Umbilical cord (tissue), 1 donor: ENCODE measurements at regions not wholly inside any gene's neighbourhood (a gene's known extent, or its start where the extent isn't known, plus 50 kb on each side); places are given as distances from the start of the nearest gene placed in this dataset.
"Not testable (repeated sequence)": the region's sequence is repeated elsewhere in the genome, so short reads cannot be mapped to it uniquely, and the experiment has no call there.

Experiments
- DNase-seq: peaks from one replicate; pipeline ENCODE4 v3.0.0-alpha.2; 2015; ENCODE audit warnings: low spot score

DNA sequence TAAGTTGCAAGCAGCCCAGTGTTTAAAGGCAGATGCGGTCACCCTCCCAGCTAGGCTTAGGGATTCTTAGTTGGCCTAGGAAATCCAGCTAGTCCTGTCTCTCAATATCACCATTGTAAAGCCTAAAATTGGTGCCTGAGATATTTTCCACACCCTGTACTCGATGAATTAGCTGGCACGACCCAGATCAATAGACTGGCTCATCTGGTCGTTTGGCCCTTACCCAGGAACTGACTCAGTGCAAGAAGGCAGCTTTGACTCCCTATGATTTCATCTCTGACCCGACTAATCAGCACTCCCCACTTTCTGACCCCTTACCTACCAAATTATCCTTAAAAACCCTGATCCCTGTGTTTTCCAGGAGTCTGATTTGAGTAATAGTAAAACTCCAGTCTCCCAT is 384.9 kb upstream of the SLC7A11 start:
- DNase-seq: no peak

DNA sequence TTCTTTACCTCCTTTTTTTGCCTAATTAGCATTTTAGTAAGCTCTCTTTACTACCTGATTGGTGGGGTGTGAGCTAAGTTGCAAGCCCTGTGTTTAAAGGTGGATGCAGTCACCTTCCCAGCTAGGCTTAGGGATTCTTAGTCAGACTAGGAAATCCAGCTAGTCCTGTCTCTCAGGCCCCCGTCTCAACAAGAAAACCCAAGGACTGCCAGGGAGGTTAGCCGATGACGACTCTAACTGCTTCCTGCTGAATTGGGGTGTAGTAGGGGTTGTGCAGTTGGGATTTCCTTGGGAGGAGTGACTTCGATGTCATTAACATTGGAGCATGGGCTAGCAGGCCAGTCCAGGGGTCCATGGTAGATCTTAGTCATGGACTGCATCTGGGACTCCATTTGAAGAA is 380.2 kb upstream of the SLC7A11 start:
- DNase-seq: not testable (repeated sequence)

DNA sequence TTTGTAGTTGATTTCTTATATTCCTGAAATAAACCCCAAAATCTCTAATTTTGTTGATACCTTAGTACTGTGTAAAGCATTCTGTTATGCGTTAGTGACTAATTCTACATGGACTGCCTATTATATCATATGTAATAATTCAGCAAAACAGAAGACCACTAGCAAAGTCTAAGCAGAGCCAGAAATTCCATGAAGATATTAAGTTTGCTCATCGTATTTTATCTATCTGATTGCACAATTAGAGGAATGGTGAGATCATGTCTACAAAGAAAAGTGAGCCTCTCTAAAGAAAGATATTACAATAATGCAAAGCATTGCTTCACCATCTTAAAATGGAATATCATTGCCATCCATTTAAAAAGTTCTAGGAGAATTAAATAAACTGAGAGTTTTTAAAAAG is 374.6 kb upstream of the SLC7A11 start:
- DNase-seq: peak; percentile 72

DNA sequence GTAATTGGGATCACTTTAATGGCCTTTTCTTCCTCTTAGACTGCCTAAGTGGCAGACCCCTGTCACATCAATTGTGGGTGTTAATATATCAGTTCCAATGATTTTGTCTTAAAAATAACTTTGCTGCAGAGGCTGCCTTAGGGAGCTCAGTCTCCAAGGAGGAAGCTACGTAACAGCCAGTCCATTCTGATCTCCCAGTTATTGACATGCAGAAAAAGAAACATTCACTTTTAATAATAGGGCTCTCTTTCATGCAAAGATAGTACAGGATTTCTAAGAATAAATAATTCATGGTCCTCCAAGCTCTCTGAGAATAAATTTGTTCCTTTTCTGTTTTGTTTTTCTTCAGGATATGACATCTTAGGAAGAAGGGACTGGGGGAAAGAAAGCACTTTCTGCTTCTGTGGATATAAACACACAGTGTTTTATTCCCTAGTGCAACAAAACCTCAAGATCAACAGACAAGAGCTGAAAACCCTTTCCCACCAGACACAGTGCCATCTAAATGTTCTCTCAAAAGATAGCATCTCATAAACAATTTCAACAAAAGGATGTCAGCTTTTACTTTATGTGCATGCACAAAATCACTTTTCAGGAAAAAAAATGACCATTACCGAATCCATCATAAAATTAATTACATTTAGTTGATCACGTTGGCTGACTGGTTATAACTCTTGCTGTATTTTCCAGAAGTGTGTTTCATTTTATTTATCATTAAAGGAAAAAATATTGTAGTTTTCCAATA is 372.4 kb upstream of the SLC7A11 start:
- no peak for DNase-seq

DNA sequence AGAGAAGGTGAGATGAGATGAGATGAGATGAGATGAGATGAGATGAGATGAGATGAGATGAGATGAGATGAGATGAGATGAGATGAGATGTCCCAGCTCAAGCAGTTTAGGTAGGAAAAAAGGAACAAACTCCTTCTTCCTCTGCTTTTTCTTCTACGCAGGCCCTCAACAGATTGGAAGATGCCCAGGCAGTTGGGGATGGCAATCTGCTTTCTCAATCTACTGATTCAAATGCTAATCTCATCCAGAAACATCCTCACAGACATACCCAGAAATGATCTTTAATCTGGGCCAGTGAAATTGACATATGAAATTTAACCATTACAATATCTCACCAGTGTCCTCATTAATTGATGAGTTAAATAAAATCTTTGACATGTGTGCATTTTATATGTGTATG is 370.3 kb upstream of the SLC7A11 start:
- DNase-seq: no peak

DNA sequence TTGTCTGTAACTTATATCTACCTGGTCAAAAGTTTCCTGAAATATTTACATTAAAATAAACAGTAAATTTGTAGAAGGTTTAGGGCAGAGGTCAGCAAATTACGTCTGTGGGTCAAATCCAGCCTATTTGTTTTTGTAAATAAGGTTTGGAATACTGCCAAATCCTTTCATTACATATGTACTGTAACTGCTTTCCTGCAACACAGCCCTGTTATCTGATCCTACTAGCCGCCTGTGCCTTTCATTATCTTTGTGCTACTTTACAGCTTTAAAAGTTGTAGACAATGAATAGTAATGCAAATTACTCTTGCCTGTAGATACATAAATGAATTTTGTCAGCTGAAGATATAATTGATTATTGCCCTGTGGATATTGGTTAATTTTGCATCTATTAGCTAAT is 369.6 kb upstream of the SLC7A11 start:
- DNase-seq: peak; percentile 9

DNA sequence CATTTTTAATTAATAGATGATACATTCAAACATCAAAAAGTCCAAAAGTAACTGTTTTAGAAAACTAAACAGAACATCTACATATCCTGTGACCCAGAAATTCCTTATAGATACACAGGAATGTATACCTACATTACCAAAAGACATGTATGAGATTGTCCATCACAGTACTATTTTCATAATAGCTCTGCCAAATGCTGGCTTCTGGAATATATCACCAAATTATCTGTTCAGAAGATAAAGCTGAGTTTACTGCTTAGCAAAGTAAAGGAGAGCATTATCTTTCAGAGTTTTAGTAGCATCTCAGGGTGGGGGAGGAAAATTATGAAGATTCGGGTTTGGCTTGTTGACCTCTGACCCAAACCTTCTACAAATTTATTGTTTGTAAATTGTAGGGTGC is 368.9 kb upstream of the SLC7A11 start:
- peak; percentile 59 for DNase-seq

DNA sequence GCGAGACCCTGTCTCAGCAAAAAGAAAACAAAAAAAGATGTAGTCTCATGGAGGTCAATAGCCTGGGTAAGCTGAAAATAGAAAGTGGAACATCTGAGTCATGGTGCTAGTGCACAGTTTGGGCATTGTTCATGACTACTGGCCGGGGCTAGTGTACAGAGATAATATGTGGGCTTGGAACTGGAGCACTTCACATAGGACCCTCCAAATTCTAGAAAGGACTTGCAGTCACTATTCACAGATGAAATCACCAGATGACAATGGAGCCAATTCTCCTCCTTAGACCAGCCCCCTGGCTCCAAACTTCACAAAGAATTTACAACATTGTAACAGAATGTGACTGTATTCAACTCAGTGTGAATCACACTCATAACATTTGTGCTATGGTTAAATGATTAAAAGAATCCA is 367.8 kb upstream of the SLC7A11 start:
- DNase-seq: peak; percentile 4

DNA sequence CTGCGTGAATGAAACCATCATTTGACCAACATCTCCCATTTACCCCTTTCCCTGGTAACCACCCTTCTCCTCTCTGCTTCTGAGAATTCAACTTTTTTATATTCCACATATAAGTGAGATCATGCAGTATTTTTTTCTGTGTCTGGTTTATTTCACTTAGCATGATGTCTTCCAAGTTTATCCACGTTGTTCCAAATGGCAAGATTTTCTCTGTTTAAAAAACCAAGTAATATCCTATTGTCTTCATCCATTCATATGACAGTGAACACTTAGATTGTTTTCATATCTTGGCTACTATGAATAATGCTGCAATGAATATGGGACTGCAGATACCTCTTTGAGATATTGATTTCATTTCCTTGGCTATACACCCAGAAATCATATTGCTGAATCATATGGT is 362.4 kb upstream of the SLC7A11 start:
- DNase-seq: no peak

DNA sequence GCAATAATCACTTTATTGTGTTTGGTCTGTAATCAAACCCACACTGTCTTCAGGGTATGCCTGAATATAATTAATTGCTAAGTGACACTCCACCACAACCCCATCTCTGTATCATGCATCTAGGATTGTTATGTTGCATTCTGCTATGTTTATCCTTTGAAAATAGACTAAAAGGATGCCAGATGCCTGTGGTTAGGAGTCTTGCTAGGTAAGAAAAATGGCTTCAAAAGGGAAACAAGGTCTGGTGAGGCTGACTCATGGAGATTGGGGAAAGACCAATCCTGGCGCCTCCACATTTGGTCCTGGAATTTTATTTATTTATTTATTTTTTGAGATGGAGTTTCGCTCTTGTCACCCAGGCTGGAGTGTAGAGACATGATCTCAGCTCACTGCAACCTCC is 360.5 kb upstream of the SLC7A11 start:
- DNase-seq: no peak

DNA sequence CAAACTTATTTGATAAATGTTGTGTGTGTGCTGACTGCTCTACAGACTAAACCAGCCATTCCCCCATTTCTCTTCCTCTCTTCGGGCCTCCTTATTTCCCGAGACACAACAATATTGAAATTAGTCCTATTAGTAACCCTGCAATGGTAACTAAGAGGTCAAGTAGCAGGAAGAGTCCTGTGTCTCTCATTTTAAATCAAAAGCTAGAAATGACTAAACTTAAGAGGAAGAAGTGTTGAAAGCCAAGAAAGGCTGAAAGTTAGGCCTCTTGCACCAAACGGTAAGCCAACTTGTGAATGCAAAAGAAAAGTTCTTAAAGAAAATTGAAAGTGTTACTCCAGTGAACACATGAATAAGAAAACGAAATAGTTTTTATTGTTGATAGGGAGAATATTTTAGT is 357.8 kb upstream of the SLC7A11 start:
- no peak for DNase-seq

DNA sequence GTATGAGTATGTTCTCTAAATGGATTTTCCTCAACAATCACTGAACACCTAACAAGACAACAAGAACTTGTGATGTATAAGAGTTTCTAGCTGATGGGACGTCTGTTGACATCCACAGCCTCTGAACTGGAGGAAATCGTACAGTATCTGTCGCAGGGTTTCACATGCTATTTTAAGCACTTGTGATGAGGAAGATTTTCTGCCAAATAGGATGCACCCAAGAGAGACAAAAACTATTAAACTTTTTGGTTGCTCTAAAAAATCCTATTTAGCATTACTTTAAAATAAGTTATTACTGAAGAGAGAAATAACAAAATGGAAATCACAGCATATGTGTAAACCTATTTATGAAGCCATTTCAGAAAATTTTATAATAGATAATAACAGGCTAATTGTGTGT is 356.1 kb upstream of the SLC7A11 start:
- no peak for DNase-seq

DNA sequence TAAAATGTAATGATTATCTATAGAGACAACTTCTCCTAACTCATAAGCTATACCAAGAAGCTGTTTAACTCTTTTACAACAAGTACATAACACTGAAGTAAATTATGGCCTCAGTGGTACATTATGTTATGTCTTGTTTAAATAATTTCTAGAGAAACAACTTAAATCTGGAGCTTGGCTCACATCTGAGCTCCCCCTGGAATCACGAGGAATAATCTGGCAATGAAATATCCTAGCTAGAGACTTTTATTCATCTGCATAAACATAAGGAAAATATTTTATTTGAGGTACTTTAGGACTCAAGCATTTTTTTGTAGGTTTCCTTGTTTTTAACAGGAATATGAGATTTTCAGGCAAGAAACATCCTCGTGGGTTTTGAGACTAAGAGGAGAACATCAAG is 354.7 kb upstream of the SLC7A11 start:
- no peak for DNase-seq

DNA sequence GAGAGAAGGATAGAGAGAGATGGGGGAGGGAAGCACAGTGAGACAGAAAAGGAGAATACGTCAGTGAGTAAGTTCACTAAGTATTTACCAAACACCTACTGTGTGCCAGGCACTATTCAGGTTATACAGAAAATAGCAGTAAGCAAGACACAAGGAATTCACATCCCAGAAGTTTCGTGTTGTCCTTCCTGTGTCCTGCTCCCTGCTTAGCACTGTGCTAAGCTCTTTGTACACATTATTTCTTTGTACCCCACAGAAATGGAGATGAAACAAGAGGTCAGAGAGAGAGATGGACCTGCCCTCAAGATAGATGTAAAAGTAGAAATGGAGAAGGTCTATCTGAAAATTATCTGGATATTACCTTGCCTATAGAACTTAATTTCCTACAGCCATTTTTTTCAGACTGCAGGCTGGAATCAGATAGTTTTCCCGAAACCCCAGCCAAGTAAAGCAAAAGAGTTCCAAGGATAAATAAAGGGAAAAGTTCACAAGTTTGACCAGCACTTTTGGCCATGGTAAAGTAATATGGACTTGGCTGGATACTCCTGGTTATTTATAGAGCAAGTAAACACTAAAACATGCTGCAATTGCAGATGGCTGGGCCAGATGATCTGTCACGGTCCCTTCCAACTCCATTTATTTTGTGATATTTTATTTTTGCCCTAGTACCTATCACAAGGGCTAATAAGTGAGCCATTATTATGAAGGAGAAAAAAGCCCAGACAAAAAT is 353.7 kb upstream of the SLC7A11 start:
- no peak for DNase-seq

DNA sequence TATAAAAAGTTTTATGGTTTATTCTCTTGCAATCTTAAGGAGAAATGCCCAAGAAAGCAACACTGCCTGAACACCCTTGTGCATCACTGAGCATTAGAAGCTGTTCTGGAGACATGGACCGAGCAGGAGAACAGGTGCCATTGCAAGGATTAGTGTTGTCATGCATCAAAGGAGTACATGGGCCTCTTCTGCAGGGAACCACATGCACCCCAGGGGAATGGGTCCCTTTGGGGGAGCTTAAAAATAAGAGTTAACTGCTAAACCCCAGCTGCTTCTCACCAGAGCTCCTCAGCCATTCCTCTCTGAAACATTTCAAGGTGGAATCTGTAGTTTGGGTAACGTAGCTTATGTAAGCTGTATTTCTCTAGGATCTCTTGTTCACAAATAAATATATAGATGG is 353.0 kb upstream of the SLC7A11 start:
- no peak for DNase-seq

DNA sequence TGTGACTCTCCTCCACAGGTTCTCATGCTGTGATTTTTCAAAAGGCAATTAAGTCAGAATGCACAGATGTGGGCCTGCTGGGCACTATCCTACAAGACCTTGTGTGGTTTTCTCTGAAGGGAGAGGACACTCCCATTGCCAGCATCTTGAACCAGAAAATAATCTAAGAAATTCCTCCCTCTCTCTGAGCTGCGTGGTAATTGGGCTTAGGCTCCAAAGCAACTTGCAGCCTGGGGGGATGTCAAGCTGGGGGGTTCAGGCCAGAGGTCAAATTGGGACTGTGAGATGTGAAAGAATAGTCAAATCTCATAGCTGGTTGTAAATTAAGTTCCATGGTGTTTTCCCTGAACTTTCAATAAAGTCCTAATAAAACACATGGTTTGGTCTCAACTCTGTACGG is 350.6 kb upstream of the SLC7A11 start:
- no peak for DNase-seq

DNA sequence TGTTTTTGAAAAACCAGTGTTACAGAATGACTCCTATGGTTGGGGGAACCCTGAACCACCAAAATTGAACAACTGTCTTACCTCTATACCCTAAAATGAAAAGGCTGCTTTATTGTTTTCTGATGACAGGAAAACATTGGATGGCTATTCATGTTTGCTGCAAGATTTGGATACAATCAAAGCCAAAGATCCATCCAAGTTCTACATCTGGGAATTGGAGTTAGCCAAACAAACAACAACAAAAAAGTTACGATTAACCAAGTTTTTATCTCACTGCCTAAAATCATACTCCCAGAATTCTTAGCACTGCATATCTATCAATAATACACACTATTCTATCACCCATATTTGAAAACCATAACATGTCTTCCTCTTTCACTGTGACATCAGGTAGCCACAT is 349.7 kb upstream of the SLC7A11 start:
- DNase-seq: no peak

DNA sequence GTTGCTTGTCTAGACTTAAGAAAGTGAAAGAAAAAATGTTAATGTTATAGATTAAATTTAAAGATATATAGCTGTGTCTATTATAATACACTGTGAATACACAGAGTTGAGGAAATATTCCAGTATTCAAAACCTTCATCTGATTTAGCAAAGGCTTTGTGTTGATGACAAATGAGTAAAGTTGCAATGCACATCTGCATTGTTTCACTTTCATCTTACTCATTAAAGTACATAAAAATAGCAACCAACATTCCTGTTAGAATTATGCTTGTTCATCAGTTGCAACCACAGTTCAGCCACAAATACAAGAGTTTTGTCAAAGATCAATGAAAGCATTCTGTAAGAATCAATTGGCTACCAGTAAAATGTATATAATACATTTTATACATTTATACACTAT is 346.4 kb upstream of the SLC7A11 start:
- no peak for DNase-seq

DNA sequence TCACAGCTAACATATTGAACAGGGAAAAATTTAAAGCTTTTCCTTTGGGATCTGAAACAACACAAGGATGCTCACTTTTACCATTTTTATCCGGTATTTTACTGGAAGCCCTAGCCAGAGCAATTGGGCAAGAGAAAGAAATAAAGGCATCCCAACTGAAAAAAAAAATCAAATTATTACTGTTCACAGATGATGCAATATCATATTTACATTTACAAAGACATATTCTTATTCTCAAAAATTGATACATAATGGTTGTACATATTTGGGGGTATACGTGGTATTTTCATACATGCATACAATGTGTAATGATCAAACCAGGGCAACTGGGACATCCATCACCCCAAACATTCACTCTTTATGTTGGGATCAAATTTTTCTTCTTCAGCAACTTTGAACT is 337.0 kb upstream of the SLC7A11 start:
- no peak for DNase-seq

DNA sequence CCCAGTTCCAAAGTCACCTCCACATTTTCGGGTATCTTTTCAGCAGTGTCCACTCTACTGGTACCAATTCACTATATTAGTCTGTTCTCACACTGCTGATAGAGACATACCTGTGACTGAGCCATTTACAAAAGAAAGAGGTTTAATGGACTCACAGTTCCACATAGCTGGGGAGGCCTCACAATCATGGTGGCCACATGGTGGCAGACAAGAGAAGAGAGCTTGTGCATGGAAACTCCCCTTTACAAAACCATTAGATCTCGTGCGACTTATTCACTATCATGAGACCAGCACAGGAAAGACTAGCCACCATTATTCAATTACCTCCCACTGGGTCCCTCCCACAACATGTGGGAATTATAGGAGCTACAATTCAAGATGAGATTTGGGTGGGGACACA is 335.7 kb upstream of the SLC7A11 start:
- DNase-seq: not testable (repeated sequence)

DNA sequence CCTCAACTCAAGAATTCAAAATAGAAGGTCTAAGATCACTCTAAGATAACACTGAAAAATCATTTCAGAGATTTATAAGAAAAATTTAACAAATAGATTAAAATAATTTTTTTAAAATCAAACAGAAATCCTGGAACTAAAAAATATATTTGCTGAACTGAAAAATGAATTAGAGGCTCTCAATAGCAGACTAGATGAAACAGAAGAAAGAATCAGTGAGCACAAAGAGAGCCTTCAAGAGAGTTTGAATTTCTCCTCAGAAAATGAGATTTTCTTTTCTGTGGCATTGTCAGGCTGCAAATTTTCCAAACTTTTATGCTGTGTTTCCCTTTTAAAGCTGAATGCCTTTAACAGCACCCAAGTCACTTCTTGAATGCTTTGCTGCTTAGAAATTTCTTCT is 335.0 kb upstream of the SLC7A11 start:
- DNase-seq: no peak

DNA sequence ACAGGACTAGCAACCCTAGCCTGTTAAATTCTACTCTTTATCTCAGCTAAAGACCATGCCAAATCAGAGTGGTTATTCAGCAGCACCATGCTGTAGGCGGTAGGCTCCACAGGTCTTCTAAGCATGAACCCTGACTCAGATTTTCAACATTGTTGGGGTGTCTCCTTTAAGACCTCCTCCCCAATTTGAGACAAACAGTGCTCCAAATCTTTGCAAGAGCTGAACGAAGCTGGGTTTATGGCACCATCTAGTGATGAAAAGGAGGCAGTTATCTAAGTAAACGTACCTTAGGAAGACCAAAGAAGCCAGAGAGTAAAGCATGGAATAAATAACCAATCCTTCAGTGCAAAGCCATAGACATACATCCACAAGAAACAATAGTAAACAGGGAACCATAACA is 334.5 kb upstream of the SLC7A11 start:
- no peak for DNase-seq

DNA sequence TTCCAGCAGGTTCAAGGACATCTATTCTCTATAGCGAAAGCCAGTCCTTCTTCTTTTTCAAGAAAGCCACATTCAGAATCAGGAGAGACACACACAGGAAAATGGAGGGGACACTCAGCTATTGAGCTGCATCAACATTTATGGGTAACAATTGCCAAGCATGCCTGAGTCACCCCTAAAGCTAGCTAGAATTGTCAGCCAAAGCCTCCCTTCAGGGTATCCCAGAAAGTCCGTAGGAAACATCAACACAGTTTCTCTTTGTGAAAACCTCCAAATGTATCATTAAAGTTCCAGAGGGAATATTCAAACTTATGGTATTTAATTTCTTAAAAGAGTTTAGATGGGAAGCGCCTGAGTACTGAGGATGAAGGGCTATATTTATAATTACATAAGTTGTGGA is 331.1 kb upstream of the SLC7A11 start:
- DNase-seq: no peak

DNA sequence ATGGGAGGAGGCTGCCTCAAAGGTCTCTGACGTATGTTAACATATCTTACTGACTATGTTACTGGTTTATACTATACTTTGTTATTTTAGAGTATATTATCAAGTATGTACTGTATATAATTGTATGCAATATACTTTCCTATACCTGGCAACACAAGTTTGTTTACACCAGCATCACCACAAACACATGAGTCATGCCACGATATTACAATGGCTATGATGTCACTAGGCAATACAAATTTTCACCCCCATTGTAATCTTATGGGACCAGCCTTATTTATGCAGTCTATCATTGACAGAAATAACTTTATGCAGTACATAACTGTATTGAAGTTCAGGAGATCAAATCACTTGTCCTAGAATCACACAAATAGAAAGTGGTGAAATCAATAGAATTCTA is 329.9 kb upstream of the SLC7A11 start:
- DNase-seq: no peak
